ENCODE measurements at regions not wholly inside any gene's neighbourhood (a gene's known extent, or its start where the extent isn't known, plus 50 kb on each side); places are given as distances from the start of the nearest gene placed in this dataset.

GRCh38 chr6:139597087-139597763 lies 222.8 kb upstream of the CITED2 start:
- TF ChIP-seq, protein P1, sequence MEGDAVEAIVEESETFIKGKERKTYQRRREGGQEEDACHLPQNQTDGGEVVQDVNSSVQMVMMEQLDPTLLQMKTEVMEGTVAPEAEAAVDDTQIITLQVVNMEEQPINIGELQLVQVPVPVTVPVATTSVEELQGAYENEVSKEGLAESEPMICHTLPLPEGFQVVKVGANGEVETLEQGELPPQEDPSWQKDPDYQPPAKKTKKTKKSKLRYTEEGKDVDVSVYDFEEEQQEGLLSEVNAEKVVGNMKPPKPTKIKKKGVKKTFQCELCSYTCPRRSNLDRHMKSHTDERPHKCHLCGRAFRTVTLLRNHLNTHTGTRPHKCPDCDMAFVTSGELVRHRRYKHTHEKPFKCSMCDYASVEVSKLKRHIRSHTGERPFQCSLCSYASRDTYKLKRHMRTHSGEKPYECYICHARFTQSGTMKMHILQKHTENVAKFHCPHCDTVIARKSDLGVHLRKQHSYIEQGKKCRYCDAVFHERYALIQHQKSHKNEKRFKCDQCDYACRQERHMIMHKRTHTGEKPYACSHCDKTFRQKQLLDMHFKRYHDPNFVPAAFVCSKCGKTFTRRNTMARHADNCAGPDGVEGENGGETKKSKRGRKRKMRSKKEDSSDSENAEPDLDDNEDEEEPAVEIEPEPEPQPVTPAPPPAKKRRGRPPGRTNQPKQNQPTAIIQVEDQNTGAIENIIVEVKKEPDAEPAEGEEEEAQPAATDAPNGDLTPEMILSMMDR (conservative IDR thresholded peaks at IDR 0.05 in 1 of 2, IDR thresholded peaks at IDR 0.05 in 1 of 2; ENCODE audit: extremely low read depth in 1 of 2, insufficient read depth in 1 of 2, low read depth in 1 of 2, low read length in 2 of 2): no peak
- TF ChIP-seq EZH2 (IDR thresholded peaks at IDR 0.05; ENCODE audit: borderline replicate concordance, low read length): no peak

Measured in mammary epithelial cell (primary cell).